Stomach (tissue), 4 donors: ENCODE measurements at regions not wholly inside any gene's neighbourhood (a gene's known extent, or its start where the extent isn't known, plus 50 kb on each side); places are given as distances from the start of the nearest gene placed in this dataset.

ENCODE experiments used
- EP300 ChIP-seq: sonication (generic); formaldehyde crosslinking; IDR thresholded peaks from one replicate; pipeline ENCODE4 v1.6.1; 2017; ENCODE audit warnings: antibody characterized with exemption
- POLR2A ChIP-seq, 4 donors: fragments of 450-650 bp; IDR thresholded peaks; one replicate each; pipeline ENCODE4 v1.6.1; 2016; ENCODE audit warnings: antibody characterized with exemption in 4 of 4, control low read depth in 2 of 4, mild to moderate bottlenecking in 1 of 4, moderate library complexity in 1 of 4
- POLR2AphosphoS5 ChIP-seq, 3 donors: sonication (generic); formaldehyde crosslinking; IDR thresholded peaks; one replicate each; pipeline ENCODE4 v1.6.1; 2016; ENCODE audit warnings: antibody characterized with exemption in 3 of 3
- TF ChIP-seq, protein P1 (sequence below), 7 experiments: fragments of 450-650 bp in 4 of 7; fragments of 200-600 bp in 3 of 7; sonication (generic) in 3 of 7; IDR thresholded peaks; one replicate each; pipeline ENCODE4 v1.5.1; 2016 to 2019; ENCODE audit warnings: antibody characterized with exemption in 7 of 7, control low read depth in 2 of 7, mild to moderate bottlenecking in 1 of 7

DNA sequence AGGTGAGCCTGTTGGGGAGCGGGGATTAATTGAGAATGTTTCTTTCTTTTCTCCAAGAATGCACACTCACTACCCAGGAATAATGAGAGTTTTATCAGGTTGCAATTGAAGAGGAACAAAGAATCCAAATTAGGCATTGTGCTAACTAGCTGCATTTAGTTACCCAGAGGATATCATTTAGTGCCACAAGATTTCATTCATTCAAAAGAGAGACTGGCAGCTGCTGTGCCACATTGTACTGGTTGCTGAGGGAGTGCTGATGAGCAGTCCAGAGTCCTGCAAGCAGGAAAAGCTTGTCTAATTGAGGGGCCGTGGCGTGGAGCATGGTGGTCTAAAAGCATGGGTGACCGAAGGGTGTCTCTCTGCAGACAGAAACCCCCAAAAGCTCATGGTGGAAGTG is 97.6 kb downstream of the CTAGE1 start:
- TF ChIP-seq POLR2AphosphoS5 (IDR thresholded peaks at IDR 0.05) (no peak), POLR2A (IDR thresholded peaks at IDR 0.05) (no peak), EP300 (no peak)
- TF ChIP-seq, protein P1, sequence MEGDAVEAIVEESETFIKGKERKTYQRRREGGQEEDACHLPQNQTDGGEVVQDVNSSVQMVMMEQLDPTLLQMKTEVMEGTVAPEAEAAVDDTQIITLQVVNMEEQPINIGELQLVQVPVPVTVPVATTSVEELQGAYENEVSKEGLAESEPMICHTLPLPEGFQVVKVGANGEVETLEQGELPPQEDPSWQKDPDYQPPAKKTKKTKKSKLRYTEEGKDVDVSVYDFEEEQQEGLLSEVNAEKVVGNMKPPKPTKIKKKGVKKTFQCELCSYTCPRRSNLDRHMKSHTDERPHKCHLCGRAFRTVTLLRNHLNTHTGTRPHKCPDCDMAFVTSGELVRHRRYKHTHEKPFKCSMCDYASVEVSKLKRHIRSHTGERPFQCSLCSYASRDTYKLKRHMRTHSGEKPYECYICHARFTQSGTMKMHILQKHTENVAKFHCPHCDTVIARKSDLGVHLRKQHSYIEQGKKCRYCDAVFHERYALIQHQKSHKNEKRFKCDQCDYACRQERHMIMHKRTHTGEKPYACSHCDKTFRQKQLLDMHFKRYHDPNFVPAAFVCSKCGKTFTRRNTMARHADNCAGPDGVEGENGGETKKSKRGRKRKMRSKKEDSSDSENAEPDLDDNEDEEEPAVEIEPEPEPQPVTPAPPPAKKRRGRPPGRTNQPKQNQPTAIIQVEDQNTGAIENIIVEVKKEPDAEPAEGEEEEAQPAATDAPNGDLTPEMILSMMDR (IDR thresholded peaks at IDR 0.05) = no peak
